ENCODE measurements at regions not wholly inside any gene's neighbourhood (a gene's known extent, or its start where the extent isn't known, plus 50 kb on each side); places are given as distances from the start of the nearest gene placed in this dataset.
A peak's percentile ranks its signal among the peaks of the same experiment; 100 is the strongest.

GRCh38 chr1:56062625-56063024 lies 516.7 kb downstream of the PLPP3 start:
- DNase-seq, result no peak

- DNase-seq, result no peak
These were observed 517.5 kb downstream of the PLPP3 start for GRCh38 chr1:56061824-56062223.

- no peak for DNase-seq
These were observed 518.5 kb downstream of the PLPP3 start for GRCh38 chr1:56060906-56061305.

- no peak for DNase-seq
These were observed 521.6 kb downstream of the PLPP3 start for GRCh38 chr1:56057466-56058405.

- DNase-seq, result no peak
These were observed 522.7 kb downstream of the PLPP3 start for GRCh38 chr1:56056438-56057287.

GRCh38 chr1:56054959-56055358 lies 524.4 kb downstream of the PLPP3 start:
- no peak for DNase-seq

GRCh38 chr1:56052041-56052440 lies 527.3 kb downstream of the PLPP3 start:
- no peak for DNase-seq

- no peak for DNase-seq
These were observed 528.5 kb downstream of the PLPP3 start for GRCh38 chr1:56050911-56051310.

- DNase-seq, result no peak
These were observed 533.9 kb downstream of the PLPP3 start for GRCh38 chr1:56045477-56045876.

- no peak for DNase-seq
These were observed 534.3 kb downstream of the PLPP3 start for GRCh38 chr1:56045062-56045461.

- no peak for DNase-seq
These were observed 542.9 kb downstream of the PLPP3 start for GRCh38 chr1:56036479-56036878.

GRCh38 chr1:56034847-56035481 lies 544.4 kb downstream of the PLPP3 start:
- no peak for DNase-seq

GRCh38 chr1:56034222-56034621 lies 545.1 kb downstream of the PLPP3 start:
- no peak for DNase-seq

- no peak for DNase-seq
These were observed 545.9 kb downstream of the PLPP3 start for GRCh38 chr1:56033321-56034037.

- no peak for DNase-seq
These were observed 547.2 kb downstream of the PLPP3 start for GRCh38 chr1:56032096-56032676.

GRCh38 chr1:56031001-56031400 lies 548.4 kb downstream of the PLPP3 start:
- DNase-seq, result no peak

- DNase-seq, result peak in 1 of 2 experiments; percentile 10
These were observed 549.9 kb downstream of the PLPP3 start for GRCh38 chr1:56029319-56030003.

- DNase-seq, result no peak
These were observed 550.5 kb downstream of the PLPP3 start for GRCh38 chr1:56028911-56029310.

- no peak for DNase-seq
These were observed 551.1 kb downstream of the PLPP3 start for GRCh38 chr1:56028244-56028643.

- DNase-seq, result no peak
These were observed 553.4 kb downstream of the PLPP3 start for GRCh38 chr1:56025942-56026341.

- no peak for DNase-seq
These were observed 555.2 kb downstream of the PLPP3 start for GRCh38 chr1:56024155-56024554.

GRCh38 chr1:56019922-56020321 lies 559.4 kb downstream of the PLPP3 start:
- no peak for DNase-seq

Measured in NCI-H2081 (cell line).